HUES48 (cell line): ENCODE measurements at regions not wholly inside any gene's neighbourhood (a gene's known extent, or its start where the extent isn't known, plus 50 kb on each side); places are given as distances from the start of the nearest gene placed in this dataset.

Experiments used
- H3K27ac ChIP-seq: one replicate; pipeline ENCODE4 v1.7.0; 2013; ENCODE audit warnings: low read depth, low read length, inconsistent platforms
- H3K27me3 ChIP-seq: 2 replicates; pipeline ENCODE4 v1.6.1; 2013; ENCODE audit warnings: mild to moderate bottlenecking, low read length; ENCODE audit not compliant: control insufficient read depth, insufficient read depth
- H3K36me3 ChIP-seq: 2 replicates; pipeline ENCODE4 v1.6.1; 2013; ENCODE audit warnings: low read length; ENCODE audit not compliant: control insufficient read depth, insufficient read depth
- H3K4me1 ChIP-seq: 2 replicates; pipeline ENCODE4 v1.6.1; 2013; ENCODE audit warnings: mild to moderate bottlenecking, low read length; ENCODE audit not compliant: control insufficient read depth, insufficient read depth
- H3K4me3 ChIP-seq: 2 replicates; pipeline ENCODE4 v1.5.1; 2013; ENCODE audit warnings: mild to moderate bottlenecking, low read depth, low read length
- H3K9ac ChIP-seq: 2 replicates; pipeline ENCODE4 v1.6.1; 2013; ENCODE audit warnings: mild to moderate bottlenecking, low read depth, low read length, moderate library complexity
- H3K9me3 ChIP-seq: 2 replicates; pipeline ENCODE4 v1.6.1; 2013; ENCODE audit warnings: low read length; ENCODE audit not compliant: control insufficient read depth, insufficient read depth

DNA sequence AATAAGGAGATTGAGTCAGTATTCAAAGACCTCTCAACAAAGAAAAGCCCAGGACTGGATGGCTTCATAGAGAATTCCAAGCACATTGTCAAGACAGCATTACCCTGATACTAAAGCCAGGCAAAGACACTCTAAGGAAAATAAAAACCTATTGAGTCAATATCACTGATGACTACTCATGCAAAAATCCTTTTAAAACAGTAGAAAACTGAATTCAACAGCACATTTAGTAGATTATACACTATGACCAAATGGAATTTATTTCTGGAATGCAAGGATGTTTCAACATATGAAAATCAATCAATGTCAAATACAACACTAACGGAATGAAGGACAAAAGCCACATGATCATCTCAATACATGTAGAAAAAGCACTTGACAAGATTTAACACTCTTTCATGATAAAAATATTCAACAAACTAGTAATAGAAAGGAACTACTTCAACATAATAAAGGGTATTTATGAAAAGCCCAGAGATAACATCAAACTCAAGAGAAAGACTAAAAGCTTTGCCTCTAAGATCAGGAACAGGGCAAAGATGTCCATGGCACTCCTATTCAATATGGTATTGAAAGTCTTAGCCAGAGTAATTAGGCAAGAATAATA lies 633.3 kb downstream of the ANKRD50 start:
- no peak overlapping the region for H3K9ac ChIP-seq
- no peak overlapping the region for H3K4me3 ChIP-seq
- no peaks in the 10 kb centered on the region for H3K4me1 ChIP-seq
- no peaks in the 10 kb centered on the region for H3K36me3 ChIP-seq
- no peaks in the 10 kb centered on the region for H3K9me3 ChIP-seq
- H3K27me3 ChIP-seq = no peaks in the 10 kb centered on the region
- H3K27ac ChIP-seq = no peak overlapping the region

DNA sequence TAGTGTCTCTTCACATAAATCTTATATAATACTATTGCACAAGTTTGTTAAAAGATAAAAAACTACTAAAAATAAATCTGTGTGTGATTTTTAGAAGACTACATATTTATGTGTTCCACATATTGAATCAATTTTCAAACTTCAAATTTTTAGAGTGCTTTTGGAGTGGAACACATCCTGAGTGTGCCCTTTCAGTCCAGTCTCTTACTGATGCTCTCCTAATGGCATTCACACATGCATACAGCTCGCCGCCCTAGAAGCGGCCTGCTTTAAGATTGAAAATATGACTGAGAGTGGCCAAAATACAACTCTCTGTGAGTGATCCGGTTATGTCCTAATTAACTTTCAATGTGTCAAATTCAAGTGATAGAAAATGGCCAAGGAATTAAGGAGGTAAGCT lies 628.8 kb downstream of the ANKRD50 start:
- Histone ChIP-seq H3K27ac (no peak overlapping the region), H3K9ac (no peak overlapping the region), H3K27me3 (no peaks in the 10 kb centered on the region), H3K4me1 (no peaks in the 10 kb centered on the region), H3K9me3 (no peaks in the 10 kb centered on the region), H3K36me3 (no peaks in the 10 kb centered on the region), H3K4me3 (no peak overlapping the region)

DNA sequence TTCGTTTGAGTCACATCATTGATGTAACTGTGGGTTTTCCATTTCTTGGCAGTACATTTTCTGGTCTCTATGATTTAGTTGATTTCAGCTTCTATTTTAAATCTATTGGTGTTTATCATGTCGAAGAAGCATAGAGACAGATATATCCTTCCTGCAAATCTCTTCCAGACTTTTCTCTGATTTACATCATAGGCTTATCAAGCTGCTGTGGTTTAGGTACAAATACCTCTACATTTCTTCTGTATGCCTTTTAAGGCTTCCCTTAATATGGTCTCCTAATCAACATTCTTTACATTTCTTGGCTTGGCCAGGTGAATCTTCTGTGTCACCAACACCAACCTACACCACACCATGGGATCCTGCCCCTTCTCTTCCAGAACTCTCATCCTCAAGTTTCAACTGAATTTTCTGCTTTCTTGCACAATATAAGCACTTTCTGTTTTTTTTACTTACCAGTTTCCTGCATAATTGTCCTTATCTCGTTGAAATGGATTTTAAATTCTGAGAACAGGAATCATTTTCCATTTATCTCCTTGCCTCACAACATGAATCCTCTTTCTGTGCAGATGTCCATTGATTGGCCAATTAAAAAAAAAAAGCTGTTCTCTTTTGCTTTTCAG lies 626.9 kb downstream of the ANKRD50 start:
- Histone ChIP-seq H3K9ac (no peak overlapping the region), H3K27me3 (no peaks in the 10 kb centered on the region), H3K4me1 (no peaks in the 10 kb centered on the region; the same call in 1 of the 2 replicates), H3K36me3 (no peaks in the 10 kb centered on the region), H3K9me3 (no peaks in the 10 kb centered on the region), H3K27ac (no peak overlapping the region), H3K4me3 (no peak overlapping the region)

- Histone ChIP-seq H3K9ac (no peak overlapping the region), H3K27ac (no peak overlapping the region), H3K4me1 (peaks cover 4% of the 10 kb centered on the region; the same call in 1 of the 2 replicates), H3K27me3 (no peaks in the 10 kb centered on the region), H3K36me3 (no peaks in the 10 kb centered on the region), H3K9me3 (no peaks in the 10 kb centered on the region), H3K4me3 (no peak overlapping the region)
Observed at GRCh38 chr4:124090021-124090420, 622.5 kb downstream of the ANKRD50 start.

- H3K27ac ChIP-seq = no peak overlapping the region
- H3K4me1 ChIP-seq = peaks cover 4% of the 10 kb centered on the region; the same call in 1 of the 2 replicates
- no peak overlapping the region for H3K4me3 ChIP-seq
- H3K9ac ChIP-seq = no peak overlapping the region
- H3K27me3 ChIP-seq = no peaks in the 10 kb centered on the region
- no peaks in the 10 kb centered on the region for H3K9me3 ChIP-seq
- H3K36me3 ChIP-seq = no peaks in the 10 kb centered on the region
Observed at GRCh38 chr4:124092101-124092500, 620.4 kb downstream of the ANKRD50 start.

- H3K27ac ChIP-seq = no peak overlapping the region
- no peaks in the 10 kb centered on the region for H3K9me3 ChIP-seq
- H3K36me3 ChIP-seq = no peaks in the 10 kb centered on the region
- H3K27me3 ChIP-seq = no peaks in the 10 kb centered on the region
- no peak overlapping the region for H3K9ac ChIP-seq
- no peak overlapping the region for H3K4me3 ChIP-seq
- H3K4me1 ChIP-seq = peaks cover 4% of the 10 kb centered on the region; the same call in 1 of the 2 replicates
Observed at GRCh38 chr4:124092541-124092984, 620.0 kb downstream of the ANKRD50 start.

GRCh38 chr4:124095621-124096020 lies 616.9 kb downstream of the ANKRD50 start:
- Histone ChIP-seq H3K9ac (no peak overlapping the region), H3K4me1 (peaks cover 4% of the 10 kb centered on the region; the same call in 1 of the 2 replicates), H3K9me3 (no peaks in the 10 kb centered on the region), H3K4me3 (no peak overlapping the region), H3K27me3 (no peaks in the 10 kb centered on the region), H3K36me3 (no peaks in the 10 kb centered on the region), H3K27ac (no peak overlapping the region)

DNA sequence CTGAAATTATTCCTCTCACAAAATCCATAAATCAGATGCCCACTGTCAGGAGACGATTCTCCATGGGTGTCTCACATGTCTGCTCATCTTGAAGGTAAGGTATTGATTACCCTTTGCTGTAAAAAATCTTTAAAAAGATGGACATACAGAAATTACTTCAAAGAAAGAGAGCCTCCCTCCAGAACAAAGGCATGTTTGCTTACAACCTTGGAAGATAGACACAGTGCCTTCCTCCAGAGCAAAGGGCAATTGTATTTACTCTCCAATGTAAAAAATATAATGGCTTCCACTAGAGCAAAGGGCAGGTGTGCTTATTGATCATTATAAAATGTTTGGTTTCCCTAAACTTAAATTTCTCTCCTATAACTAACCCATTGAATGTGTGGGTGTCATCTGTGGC lies 616.2 kb downstream of the ANKRD50 start:
- Histone ChIP-seq H3K27ac (no peak overlapping the region), H3K36me3 (no peaks in the 10 kb centered on the region), H3K9ac (no peak overlapping the region), H3K27me3 (no peaks in the 10 kb centered on the region), H3K4me1 (no peaks in the 10 kb centered on the region), H3K9me3 (no peaks in the 10 kb centered on the region), H3K4me3 (no peak overlapping the region)

DNA sequence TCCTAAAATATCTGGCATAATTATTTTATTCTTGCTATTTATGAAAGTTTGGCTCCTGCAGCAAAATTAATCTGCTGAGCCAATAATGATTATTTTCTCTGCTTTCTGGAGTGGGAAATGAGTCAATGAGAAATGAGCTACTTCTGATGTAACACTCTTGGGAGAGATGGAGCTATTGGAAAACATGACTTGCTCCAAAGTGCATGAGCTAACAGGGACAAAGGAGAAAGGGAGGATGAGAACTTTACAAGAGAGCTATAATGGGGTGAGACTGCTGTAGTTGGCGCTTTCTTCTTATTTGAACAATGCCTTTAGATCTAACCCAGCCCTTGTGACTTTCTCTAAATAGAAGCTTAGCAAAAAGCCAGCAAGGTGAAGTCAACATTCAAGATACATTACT lies 615.1 kb downstream of the ANKRD50 start:
- no peaks in the 10 kb centered on the region for H3K4me1 ChIP-seq
- no peak overlapping the region for H3K27ac ChIP-seq
- H3K9ac ChIP-seq = no peak overlapping the region
- no peaks in the 10 kb centered on the region for H3K9me3 ChIP-seq
- no peaks in the 10 kb centered on the region for H3K27me3 ChIP-seq
- H3K4me3 ChIP-seq = no peak overlapping the region
- no peaks in the 10 kb centered on the region for H3K36me3 ChIP-seq

- Histone ChIP-seq H3K9me3 (no peaks in the 10 kb centered on the region), H3K9ac (no peak overlapping the region), H3K27ac (no peak overlapping the region), H3K27me3 (no peaks in the 10 kb centered on the region), H3K4me1 (no peaks in the 10 kb centered on the region), H3K36me3 (no peaks in the 10 kb centered on the region), H3K4me3 (no peak overlapping the region)
Observed at GRCh38 chr4:124104101-124104500, 608.4 kb downstream of the ANKRD50 start.

DNA sequence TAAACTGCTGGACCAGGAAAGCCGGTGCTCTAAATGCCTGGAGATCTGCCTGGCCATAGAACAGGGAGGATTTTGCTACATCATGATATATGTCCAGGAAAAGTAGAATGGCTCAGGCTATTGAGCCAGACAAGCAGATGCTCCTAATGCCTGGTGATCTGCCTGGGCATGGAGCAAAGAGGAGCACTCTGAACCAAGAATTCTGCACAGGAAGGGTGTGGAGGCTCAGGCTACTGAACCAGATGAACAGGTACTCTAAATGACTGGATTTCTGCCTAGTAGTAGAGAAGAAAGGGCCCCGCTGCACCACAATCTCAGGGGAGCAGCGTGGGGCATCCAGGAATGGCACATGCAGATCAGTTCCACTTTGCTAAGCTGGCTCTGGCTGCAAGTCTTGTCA lies 607.9 kb downstream of the ANKRD50 start:
- Histone ChIP-seq H3K4me3 (no peak overlapping the region), H3K9me3 (no peaks in the 10 kb centered on the region), H3K9ac (no peak overlapping the region), H3K27me3 (no peaks in the 10 kb centered on the region), H3K27ac (no peak overlapping the region), H3K36me3 (no peaks in the 10 kb centered on the region), H3K4me1 (no peaks in the 10 kb centered on the region)
